ENCODE measurements at regions not wholly inside any gene's neighbourhood (a gene's known extent, or its start where the extent isn't known, plus 50 kb on each side); places are given as distances from the start of the nearest gene placed in this dataset.

GRCh38 chrY:19055232-19056137 lies 281.9 kb upstream of the HSFY2 start:
- TF ChIP-seq CTCF (IDR thresholded peaks at IDR 0.05): no peak
- no peak for TF ChIP-seq POLR2A (IDR thresholded peaks at IDR 0.05)
